CD4-positive, alpha-beta T cell (primary cell): ENCODE measurements at regions not wholly inside any gene's neighbourhood (a gene's known extent, or its start where the extent isn't known, plus 50 kb on each side); places are given as distances from the start of the nearest gene placed in this dataset.

Experiments used
- ATAC-seq: fragments of 200-7000 bp; cut with Tn5 transposase; one replicate; pipeline ENCODE4 v1.10.0; 2022; ENCODE audit warnings: mild to moderate bottlenecking; ENCODE audit not compliant: poor library complexity
- CTCF ChIA-PET: fragments of 350-600 bp; sonication (Branson Sonifier 250); formaldehyde crosslinking; loops from one replicate; lab custom pipeline; 2021; ENCODE audit warnings: antibody characterized with exemption, inconsistent platforms; lab: Charles Lee
- POLR2A ChIA-PET: fragments of 350-600 bp; sonication (Branson Sonifier 250); formaldehyde crosslinking; loops from one replicate; lab custom pipeline; 2021; ENCODE audit warnings: antibody characterized with exemption, inconsistent platforms; lab: Charles Lee
- DNase-seq, 14 experiments: peaks; one replicate each; pipeline ENCODE4 v3.0.0-alpha.2; 2013 to 2020; ENCODE audit warnings: mixed read lengths in 2 of 14
- H3K27ac ChIP-seq, 2 donors: one replicate each; pipeline versions ENCODE4 v1.5.1 to v1.7.0; 2013; ENCODE audit warnings: low read length in 2 of 2, low read depth in 1 of 2, mild to moderate bottlenecking in 1 of 2
- H3K27me3 ChIP-seq, 2 experiments: 1 replicate in 1 of 2; 2 replicates in 1 of 2; pipeline versions ENCODE4 v1.6.1 to v1.7.0; 2013; ENCODE audit warnings: low read length in 2 of 2, control low read depth in 1 of 2, mild to moderate bottlenecking in 1 of 2, moderate library complexity in 1 of 2; ENCODE audit not compliant: insufficient read depth in 2 of 2, control insufficient read depth in 1 of 2
- H3K36me3 ChIP-seq: one replicate; pipeline ENCODE4 v1.6.1; 2013; ENCODE audit warnings: low read length, control low read depth; ENCODE audit not compliant: insufficient read depth
- H3K4me1 ChIP-seq: one replicate; pipeline ENCODE4 v1.6.1; 2013; ENCODE audit warnings: low read length, control low read depth; ENCODE audit not compliant: insufficient read depth
- H3K4me3 ChIP-seq: one replicate; pipeline ENCODE4 v1.5.1; 2013; ENCODE audit warnings: mild to moderate bottlenecking, low read length, moderate library complexity
- H3K9me3 ChIP-seq, 2 experiments: 1 replicate in 1 of 2; 2 replicates in 1 of 2; pipeline versions ENCODE4 v1.6.1 to v1.7.0; 2013; ENCODE audit warnings: low read length in 2 of 2, mild to moderate bottlenecking in 2 of 2, control low read depth in 1 of 2, moderate library complexity in 1 of 2; ENCODE audit not compliant: control insufficient read depth in 1 of 2, insufficient read depth in 1 of 2
- H3K27ac Mint-ChIP-seq: one replicate; pipeline ENCODE4 v1.8.0; 2020; ENCODE audit warnings: mixed read lengths
- H3K27me3 Mint-ChIP-seq: one replicate; pipeline ENCODE4 v1.8.0; 2021; ENCODE audit warnings: mixed read lengths
- H3K36me3 Mint-ChIP-seq: one replicate; pipeline ENCODE4 v1.8.0; 2021; ENCODE audit warnings: low read depth, mixed read lengths
- H3K4me1 Mint-ChIP-seq: one replicate; pipeline ENCODE4 v1.8.0; 2021; ENCODE audit warnings: low read depth, mixed read lengths
- H3K4me3 Mint-ChIP-seq: one replicate; pipeline ENCODE4 v1.8.0; 2020; ENCODE audit warnings: mild to moderate bottlenecking, mixed read lengths
- H3K9me3 Mint-ChIP-seq: one replicate; pipeline ENCODE4 v1.8.0; 2020; ENCODE audit warnings: mixed read lengths
- intact Hi-C, 2 experiments: fragments of 100-400 bp; cut with DNase I in 1 of 2; cut with micrococcal nuclease in 1 of 2; formaldehyde crosslinking; loops; one replicate each; pipeline versions ENCODE4 v1.15.1 to v1.9.0; 2023 to 2025; cut with DNase I, micrococcal nuclease
- TF ChIP-seq, protein P1 (sequence below): fragments of 200-600 bp; IDR thresholded peaks from one replicate; pipeline ENCODE4 v1.8.0; 2022; ENCODE audit warnings: antibody characterized with exemption, mild to moderate bottlenecking

DNA sequence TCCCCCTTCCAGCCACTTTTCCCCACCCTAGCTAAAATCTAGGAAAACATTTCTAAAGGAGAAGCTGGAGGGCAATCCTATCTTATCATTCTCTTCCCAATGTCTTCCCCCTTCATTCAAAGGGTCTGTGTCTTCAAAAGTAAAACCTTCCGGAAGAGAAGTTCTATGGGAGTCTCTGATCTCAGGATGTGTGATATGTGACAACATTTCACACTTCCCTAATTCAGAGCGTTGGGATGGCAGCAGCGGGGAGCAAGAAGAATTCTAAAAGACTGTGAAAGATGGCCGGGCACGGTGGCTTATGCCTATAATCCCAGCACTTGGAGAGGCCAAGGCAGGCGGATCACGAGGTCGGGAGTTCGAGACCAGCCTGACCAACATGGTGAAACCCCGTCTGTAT lies 65.4 kb upstream of the AKIRIN2 start:
- ATAC-seq (no peak), DNase-seq (no peak)
- Histone ChIP-seq H3K4me3 (no peak overlapping the region), H3K27me3 (no peaks in the 10 kb centered on the region), H3K9me3 (no peaks in the 10 kb centered on the region), H3K4me1 (no peaks in the 10 kb centered on the region), H3K36me3 (no peaks in the 10 kb centered on the region), H3K27ac (no peak overlapping the region)
- H3K36me3 Mint-ChIP-seq = no peaks in the 10 kb centered on the region
- intact Hi-C loops = no loop called here
- no peaks in the 10 kb centered on the region for H3K4me1 Mint-ChIP-seq
- TF ChIP-seq, protein P1, sequence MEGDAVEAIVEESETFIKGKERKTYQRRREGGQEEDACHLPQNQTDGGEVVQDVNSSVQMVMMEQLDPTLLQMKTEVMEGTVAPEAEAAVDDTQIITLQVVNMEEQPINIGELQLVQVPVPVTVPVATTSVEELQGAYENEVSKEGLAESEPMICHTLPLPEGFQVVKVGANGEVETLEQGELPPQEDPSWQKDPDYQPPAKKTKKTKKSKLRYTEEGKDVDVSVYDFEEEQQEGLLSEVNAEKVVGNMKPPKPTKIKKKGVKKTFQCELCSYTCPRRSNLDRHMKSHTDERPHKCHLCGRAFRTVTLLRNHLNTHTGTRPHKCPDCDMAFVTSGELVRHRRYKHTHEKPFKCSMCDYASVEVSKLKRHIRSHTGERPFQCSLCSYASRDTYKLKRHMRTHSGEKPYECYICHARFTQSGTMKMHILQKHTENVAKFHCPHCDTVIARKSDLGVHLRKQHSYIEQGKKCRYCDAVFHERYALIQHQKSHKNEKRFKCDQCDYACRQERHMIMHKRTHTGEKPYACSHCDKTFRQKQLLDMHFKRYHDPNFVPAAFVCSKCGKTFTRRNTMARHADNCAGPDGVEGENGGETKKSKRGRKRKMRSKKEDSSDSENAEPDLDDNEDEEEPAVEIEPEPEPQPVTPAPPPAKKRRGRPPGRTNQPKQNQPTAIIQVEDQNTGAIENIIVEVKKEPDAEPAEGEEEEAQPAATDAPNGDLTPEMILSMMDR = no peak
- no peaks in the 10 kb centered on the region for H3K27me3 Mint-ChIP-seq
- no peaks in the 10 kb centered on the region for H3K9me3 Mint-ChIP-seq
- ChIA-PET CTCF (no interaction called here), POLR2A (no interaction called here)
- H3K4me3 Mint-ChIP-seq = no peak overlapping the region
- no peak overlapping the region for H3K27ac Mint-ChIP-seq

DNA sequence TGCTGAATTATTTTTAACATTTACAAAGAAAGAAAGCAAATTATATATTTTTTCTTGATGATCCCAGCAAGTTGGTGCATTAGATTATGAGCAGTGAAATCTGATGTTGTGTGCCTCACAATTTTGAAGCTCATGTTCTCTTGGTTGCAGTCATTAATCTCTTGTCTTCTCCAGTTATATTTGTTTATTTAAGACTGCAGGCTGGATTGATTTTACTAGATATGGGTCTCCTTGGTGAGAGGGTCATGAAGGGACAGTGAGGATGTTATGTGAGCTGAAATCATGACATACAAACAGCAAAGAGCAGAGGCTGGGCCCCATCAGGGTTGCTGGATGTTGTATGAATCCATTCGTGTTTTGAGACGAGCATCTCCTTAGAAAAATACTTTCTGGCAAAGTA lies 64.2 kb upstream of the AKIRIN2 start:
- Histone ChIP-seq H3K36me3 (no peaks in the 10 kb centered on the region), H3K4me1 (no peaks in the 10 kb centered on the region), H3K27ac (no peak overlapping the region), H3K9me3 (no peaks in the 10 kb centered on the region), H3K4me3 (no peak overlapping the region), H3K27me3 (no peaks in the 10 kb centered on the region)
- Mint-ChIP-seq H3K27ac (no peak overlapping the region), H3K9me3 (no peaks in the 10 kb centered on the region), H3K36me3 (no peaks in the 10 kb centered on the region), H3K27me3 (no peaks in the 10 kb centered on the region), H3K4me1 (no peaks in the 10 kb centered on the region), H3K4me3 (no peak overlapping the region)
- intact Hi-C loops = no loop called here
- ChIA-PET CTCF (no interaction called here), POLR2A (no interaction called here)
- ATAC-seq = no peak
- no peak for DNase-seq
- TF ChIP-seq, protein P1 = no peak

- H3K36me3 Mint-ChIP-seq = no peaks in the 10 kb centered on the region
- no peak for DNase-seq
- no peaks in the 10 kb centered on the region for H3K27me3 Mint-ChIP-seq
- no peaks in the 10 kb centered on the region for H3K4me1 ChIP-seq
- H3K27ac ChIP-seq = no peak overlapping the region
- no peaks in the 10 kb centered on the region for H3K27me3 ChIP-seq
- H3K4me3 Mint-ChIP-seq = no peak overlapping the region
- H3K27ac Mint-ChIP-seq = no peak overlapping the region
- ChIA-PET CTCF (no interaction called here), POLR2A (no interaction called here)
- no peaks in the 10 kb centered on the region for H3K4me1 Mint-ChIP-seq
- no peaks in the 10 kb centered on the region for H3K9me3 ChIP-seq
- H3K9me3 Mint-ChIP-seq = no peaks in the 10 kb centered on the region
- ATAC-seq = no peak
- H3K36me3 ChIP-seq = no peaks in the 10 kb centered on the region
- intact Hi-C loops = no loop called here
- TF ChIP-seq, protein P1 = no peak
- H3K4me3 ChIP-seq = no peak overlapping the region
These were observed 61.9 kb upstream of the AKIRIN2 start for GRCh38 chr6:87763901-87764300.
